ENCODE measurements at regions not wholly inside any gene's neighbourhood (a gene's known extent, or its start where the extent isn't known, plus 50 kb on each side); places are given as distances from the start of the nearest gene placed in this dataset.

DNA sequence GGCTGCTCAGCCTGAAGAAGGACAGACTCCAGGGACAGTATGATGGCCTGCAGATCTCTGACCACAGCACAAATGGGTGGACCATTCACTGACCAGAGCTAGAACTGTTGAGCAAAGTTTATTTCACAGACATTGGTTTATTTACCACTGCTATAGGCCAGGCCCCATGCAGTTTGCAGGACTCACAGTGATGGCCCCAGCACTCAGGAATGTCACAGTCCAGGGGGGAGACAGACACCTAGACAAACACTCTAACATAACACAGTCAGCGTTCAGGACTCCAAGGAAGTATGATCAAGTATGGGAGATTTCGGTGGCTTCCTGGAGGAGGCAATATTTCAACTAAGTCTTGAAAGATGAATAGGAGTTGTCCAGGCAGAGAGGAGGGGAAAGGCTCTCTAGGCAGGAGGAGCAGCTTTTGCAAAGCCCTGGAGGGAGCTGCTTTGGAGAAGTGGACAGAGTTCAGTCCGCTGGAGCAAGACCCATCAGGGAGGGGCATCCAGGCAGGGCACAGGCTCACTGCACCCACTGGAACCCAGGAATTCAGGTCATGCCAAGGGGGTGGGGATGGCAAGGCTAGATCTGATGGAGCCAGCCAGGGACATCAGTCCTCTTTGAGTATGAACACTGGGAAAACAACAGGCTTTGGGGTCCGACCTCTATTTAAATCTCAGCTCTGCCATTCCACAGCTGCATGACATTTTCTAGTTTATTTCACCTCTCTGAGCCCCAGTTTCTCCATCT is 454.3 kb downstream of the MATN1 start:
- DNase-seq (ENCODE audit: low read depth) = no peak

DNA sequence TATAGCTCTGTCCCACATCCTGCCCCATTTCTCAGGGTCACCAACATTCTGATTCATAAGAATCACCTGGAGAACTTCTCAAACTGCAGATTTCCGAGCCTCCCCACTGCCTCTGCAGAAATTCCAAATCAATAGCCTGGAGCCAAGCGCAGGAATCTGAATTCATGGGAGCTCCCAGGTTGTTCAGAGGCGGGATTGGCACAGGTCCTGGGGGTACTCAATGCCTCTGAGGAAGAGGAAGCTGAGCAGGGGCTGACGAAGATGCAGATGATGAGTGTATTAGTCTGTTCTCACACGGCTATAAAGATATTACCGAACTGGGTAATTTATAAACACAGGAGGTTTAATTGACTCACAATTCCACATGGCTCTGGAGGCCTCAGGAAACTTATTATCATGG is 455.5 kb downstream of the MATN1 start:
- DNase-seq (ENCODE audit: low read depth) = no peak

DNA sequence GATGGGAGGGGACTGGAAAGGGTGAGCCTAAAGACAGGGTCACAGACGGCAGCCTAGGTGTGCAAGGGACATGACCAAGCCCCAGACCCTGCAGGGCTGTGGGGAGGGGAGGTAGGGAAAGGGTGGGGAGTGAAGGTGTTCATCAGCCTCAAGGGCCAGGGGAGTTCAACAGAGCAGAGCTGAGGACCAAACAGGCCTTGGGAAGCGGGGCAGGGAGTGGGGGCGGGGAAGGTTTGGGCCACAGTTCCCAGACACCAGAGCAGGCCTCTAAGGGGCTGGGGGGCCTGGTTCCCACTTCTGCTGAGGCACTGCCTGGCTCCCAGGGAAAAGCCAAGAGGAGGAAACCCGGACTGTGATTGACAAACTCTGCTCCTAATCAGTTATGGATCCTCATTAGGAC is 456.3 kb downstream of the MATN1 start:
- DNase-seq (ENCODE audit: low read depth) = no peak

GRCh38 chr1:30265127-30266070 is 458.0 kb downstream of the MATN1 start:
- no peak for DNase-seq (ENCODE audit: low read depth)

GRCh38 chr1:30264672-30265025 is 458.7 kb downstream of the MATN1 start:
- DNase-seq (ENCODE audit: low read depth) = no peak

DNA sequence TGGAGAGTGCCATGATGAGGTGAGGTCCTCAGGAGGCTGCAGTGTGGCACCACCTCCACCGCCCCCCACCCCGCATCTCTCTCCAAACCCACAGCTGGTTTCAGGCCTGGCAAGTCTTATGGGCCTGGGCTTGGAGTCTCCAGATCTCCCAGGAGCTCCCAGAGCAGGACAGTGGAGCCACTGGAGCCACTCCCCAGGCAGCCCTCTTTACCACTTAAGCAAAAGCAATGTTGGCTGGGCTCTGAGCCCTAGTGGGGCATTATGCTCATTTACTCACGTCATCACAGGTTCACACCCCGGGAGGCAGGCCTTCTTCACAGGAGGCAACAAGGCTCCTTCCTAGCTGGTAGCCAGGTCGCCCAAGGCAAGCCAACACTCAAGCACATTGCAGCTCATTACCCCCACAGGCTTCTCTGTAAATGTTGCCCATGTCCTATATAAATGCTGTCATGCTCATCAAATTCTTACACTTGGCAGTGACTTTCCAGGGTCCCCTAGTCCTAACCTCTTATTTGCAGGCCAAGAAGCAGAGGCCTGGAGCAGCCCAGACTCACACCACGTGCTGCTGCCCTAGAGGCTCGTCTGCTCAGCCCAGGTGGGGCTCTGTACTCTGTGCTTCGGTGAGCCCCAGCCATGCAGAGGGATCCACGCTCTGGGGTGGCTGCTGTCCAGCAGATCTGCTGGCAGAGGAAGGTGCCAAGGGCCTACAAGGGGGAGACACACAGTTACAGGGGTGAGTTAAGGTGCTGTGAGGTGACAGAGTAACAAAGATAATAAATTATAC is 459.3 kb downstream of the MATN1 start:
- no peak for DNase-seq (ENCODE audit: low read depth)

DNA sequence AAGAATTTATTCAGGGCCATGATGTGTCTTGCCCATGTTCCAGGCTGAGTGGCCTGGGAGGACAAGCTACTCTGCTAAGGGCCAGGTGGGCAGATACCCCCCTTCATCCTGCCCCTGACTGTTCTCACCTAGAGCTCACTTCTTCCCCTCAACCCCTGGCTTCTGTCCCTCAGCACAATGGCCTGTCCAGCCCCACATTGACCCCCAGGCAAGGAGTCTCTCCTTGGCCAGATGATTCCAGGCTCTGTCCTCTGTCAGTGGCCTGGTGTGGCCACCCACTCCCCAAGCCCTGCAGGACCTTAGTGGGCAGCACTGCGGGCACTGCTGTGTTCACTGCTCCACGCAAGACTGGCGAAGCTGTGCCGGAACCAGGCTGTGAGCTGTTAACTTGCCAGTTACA is 460.0 kb downstream of the MATN1 start:
- DNase-seq (ENCODE audit: low read depth) = no peak

DNA sequence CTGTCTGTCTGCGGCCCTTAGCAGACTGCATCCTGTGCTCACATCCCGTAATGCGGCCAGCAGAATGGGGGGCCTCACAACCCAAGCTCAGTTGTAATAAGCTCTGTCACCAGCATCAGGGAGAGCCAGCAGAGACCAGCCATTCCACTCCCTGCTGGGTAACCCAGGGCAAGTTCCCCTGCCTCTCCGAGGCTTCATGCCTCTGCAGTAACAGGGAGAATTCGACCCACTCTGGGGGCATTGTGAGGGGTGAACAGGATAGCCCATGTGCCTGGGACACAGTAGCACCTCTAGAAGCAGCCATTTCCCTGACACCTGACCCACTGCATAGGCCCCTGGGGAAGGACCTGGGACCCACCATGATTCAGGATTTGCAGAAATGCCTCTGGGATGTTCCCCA is 461.2 kb downstream of the MATN1 start:
- DNase-seq (ENCODE audit: low read depth) = no peak

DNA sequence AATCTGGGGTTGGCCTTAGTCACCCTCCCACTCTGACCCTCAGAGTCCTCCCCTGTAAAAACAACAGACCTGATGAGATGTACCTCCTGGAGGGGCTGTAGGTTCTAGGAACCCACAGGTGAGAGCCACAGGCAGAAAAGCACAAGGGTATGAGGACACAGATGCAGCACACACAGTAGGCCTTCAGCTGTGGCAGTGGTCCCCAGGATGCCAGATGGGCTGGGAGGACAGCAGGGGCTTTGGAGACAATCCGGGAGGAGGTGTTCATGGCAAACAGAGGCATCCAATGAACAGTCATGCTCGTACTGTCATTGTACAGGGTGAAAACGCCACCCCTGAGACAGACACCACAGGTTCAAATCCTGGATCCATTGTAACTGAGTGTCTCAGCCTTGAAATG is 463.1 kb downstream of the MATN1 start:
- no peak for DNase-seq (ENCODE audit: low read depth)

DNA sequence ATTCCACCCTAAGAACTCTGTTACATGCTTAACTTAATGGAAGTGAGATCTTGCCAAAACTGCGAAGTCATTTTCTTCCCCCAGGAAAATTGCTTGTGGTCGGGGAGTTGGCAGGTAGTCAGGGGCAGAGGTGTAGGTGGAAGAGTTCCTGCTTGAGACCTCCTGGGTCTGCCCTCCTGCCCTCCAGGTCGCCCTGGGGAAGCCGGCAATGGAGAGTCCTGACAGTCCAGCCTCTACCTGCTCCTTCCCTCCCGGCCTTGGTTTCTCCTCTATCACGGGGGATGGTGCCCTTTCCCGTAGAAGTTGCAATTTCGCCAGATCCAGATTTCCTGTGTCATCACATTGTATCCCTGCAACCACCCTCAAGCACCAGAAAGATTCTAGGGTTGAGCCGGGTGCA is 463.8 kb downstream of the MATN1 start:
- no peak for DNase-seq (ENCODE audit: low read depth)

- no peak for DNase-seq (ENCODE audit: low read depth)
These were observed 464.5 kb downstream of the MATN1 start for GRCh38 chr1:30258876-30259275.

- DNase-seq (ENCODE audit: low read depth) = no peak
These were observed 464.9 kb downstream of the MATN1 start for GRCh38 chr1:30258471-30258870.

DNA sequence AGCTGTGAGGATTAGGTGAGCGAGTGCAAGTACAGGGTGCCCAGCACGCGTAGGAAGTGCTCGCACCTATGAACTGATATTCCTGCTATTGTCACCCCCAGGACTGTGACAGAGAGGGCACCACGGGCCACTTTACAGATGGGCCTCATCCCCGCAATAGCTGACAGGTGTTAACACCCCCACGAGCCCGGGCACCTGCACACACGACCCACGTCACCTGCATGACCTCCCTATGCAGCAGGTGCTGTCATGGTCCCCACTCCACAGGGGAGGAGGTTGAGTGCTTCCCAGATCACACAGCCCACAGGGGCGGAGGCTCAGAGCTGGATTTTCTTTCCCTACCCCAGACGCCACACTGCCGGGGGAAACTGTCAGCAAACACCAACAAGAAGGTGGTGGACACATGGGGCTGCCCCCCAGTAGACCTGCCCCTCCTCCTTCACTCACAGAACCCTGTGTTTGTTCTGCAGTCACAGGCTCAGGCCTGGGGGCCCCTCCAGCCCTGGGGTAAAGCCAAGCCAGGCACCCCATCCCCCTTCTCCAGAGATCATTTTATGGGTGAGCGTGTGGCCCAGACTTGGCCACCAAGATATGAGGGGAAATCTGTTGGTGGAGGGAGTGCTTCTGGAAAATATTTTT is 465.5 kb downstream of the MATN1 start:
- no peak for DNase-seq (ENCODE audit: low read depth)

- no peak for DNase-seq (ENCODE audit: low read depth)
These were observed 466.1 kb downstream of the MATN1 start for GRCh38 chr1:30257322-30257721.

- no peak for DNase-seq (ENCODE audit: low read depth)
These were observed 466.5 kb downstream of the MATN1 start for GRCh38 chr1:30256911-30257310.

- no peak for DNase-seq (ENCODE audit: low read depth)
These were observed 468.2 kb downstream of the MATN1 start for GRCh38 chr1:30255111-30255724.

- no peak for DNase-seq (ENCODE audit: low read depth)
These were observed 469.5 kb downstream of the MATN1 start for GRCh38 chr1:30253807-30254440.

DNA sequence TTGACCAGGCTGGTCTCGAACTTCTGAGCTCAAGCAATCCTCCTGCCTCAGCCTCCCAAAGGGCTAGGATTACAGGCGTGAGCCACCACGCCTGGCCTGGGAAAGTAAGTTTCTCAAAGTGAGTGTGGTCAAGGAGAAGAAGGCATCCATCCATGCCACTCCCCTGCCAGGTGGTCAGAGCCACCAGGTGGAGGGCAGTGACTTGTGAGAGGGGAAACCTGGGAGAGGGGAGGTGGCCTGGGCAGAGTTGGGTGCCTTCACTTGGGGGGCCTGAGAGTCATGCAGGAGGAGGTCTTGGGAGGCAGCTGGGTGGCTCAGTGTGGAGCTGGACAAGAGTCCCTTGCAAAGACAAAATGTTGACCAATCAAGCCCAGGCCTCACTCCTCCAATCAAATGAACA is 470.0 kb downstream of the MATN1 start:
- DNase-seq (ENCODE audit: low read depth) = no peak

DNA sequence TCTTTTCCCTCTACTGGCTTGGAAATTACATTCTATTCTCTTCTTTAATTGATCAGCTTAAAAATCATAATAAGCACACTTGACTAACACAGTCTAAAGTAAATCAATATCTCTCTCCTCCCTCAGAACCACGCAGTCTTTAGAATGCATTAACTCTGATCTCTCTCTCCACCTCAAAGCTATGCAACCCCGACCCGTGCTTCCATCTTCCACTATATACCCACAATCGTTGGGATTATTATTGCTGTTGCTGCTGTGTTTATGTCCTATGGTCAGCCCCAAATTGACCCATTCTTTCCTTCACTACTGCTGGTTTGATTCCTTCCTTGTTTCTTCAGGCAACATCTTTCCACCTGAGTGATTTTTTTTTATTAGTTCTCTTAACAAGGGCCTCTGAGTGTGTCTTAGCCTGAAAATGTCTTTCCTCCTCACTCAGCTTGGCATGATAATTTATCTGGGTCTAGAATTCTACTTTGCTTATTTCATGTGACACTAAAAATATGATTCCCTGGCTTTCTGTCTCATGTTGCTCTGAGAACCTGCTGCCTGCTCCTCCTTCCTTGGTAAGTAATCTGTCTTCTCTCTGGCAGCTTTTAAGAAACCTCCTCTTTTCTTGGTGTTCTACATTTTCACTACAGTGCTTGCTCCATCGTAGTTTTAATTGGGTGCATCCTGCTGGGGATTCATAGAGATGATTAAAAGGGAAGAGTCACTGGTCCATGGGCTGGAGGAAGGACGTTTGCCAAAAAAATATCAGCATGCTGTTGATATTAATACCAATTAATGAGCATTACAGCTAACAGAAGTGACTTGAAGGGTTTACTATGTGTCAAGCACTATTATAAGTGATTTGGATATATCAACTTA is 472.2 kb downstream of the MATN1 start:
- DNase-seq (ENCODE audit: low read depth) = no peak

DNA sequence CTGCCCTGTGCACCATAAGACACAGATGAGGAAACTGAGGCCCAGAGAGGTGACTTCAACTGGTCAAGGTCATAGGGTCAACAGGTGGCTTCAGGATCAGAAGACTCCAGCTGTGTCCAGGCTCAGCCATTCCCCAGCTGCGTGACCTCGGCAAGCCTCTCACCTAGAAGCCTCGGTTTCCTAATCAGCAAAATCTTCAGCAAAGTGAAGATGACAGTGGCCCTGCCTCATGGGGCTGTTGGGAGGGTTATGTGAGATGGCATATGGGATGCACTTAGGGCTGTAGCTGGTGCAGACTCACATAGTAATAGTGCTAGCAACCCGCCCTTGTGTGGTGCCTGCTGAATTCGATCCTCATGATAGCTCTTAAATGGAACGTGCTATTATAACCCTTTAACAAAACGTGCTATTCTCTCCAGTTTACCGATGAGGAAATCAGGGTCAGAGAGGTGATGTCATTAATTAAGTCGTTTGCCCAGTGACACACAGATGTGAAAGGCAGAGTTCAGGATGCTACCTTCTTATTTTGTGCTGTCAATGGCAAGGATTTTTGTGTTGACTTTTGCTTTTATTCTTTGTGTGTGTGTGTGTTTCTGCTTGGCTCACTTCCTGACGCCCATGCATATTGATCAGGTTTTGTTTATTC is 472.9 kb downstream of the MATN1 start:
- DNase-seq (ENCODE audit: low read depth) = no peak

Measured in fibroblast of gingiva (primary cell).